GM23248 (cell line): ENCODE measurements at regions not wholly inside any gene's neighbourhood (a gene's known extent, or its start where the extent isn't known, plus 50 kb on each side); places are given as distances from the start of the nearest gene placed in this dataset.

Experiments used
- EZH2 ChIP-seq: fragments of 200-600 bp; sonication (generic); IDR thresholded peaks from 2 replicates; pipeline ENCODE4 v1.6.1; 2018; ENCODE audit warnings: antibody characterized with exemption, mild to moderate bottlenecking; ENCODE audit not compliant: insufficient read depth, poor library complexity, severe bottlenecking
- EZH2phosphoT487 ChIP-seq: fragments of 200-600 bp; sonication (generic); IDR thresholded peaks from 2 replicates; pipeline ENCODE4 v1.6.1; 2018; ENCODE audit warnings: antibody characterized with exemption, moderate library complexity, mild to moderate bottlenecking, low read depth; ENCODE audit not compliant: insufficient read depth

- no peak for TF ChIP-seq EZH2phosphoT487
- no peak for TF ChIP-seq EZH2
These were observed 292.7 kb downstream of the EDEM1 start for GRCh38 chr3:5480190-5480589.
